NCI-H1092 treated with DMSO at 0.1 percent for 48 hours (cell line): ENCODE measurements at regions not wholly inside any gene's neighbourhood (a gene's known extent, or its start where the extent isn't known, plus 50 kb on each side); places are given as distances from the start of the nearest gene placed in this dataset.
A peak's percentile ranks its signal among the peaks of the same experiment; 100 is the strongest.

ENCODE experiments used
- DNase-seq: peaks from one replicate; lab custom pipeline; 2025; lab: John Stamatoyannopoulos, UW

GRCh38 chr6:138550346-138550767 is 51.1 kb upstream of the NHSL1 start:
- DNase-seq, result no peak

- no peak for DNase-seq
Observed at GRCh38 chr6:138554146-138554545, 54.9 kb upstream of the NHSL1 start.

- DNase-seq, result no peak
Observed at GRCh38 chr6:138555421-138555988, 56.2 kb upstream of the NHSL1 start.

GRCh38 chr6:138557147-138557546 is 57.9 kb upstream of the NHSL1 start:
- no peak for DNase-seq

GRCh38 chr6:138559143-138559542 is 59.8 kb upstream of the NHSL1 start:
- DNase-seq, result no peak

GRCh38 chr6:138560130-138560860 is 61.0 kb upstream of the NHSL1 start:
- DNase-seq, result no peak

GRCh38 chr6:138562691-138563090 is 63.4 kb upstream of the NHSL1 start:
- no peak for DNase-seq

GRCh38 chr6:138563231-138563630 is 63.9 kb upstream of the NHSL1 start:
- no peak for DNase-seq

- no peak for DNase-seq
Observed at GRCh38 chr6:138563650-138564049, 64.4 kb upstream of the NHSL1 start.

- DNase-seq, result no peak
Observed at GRCh38 chr6:138564170-138564721, 65.0 kb upstream of the NHSL1 start.

GRCh38 chr6:138567052-138567451 is 67.8 kb upstream of the NHSL1 start:
- DNase-seq, result no peak

- no peak for DNase-seq
Observed at GRCh38 chr6:138568997-138569396, 69.7 kb upstream of the NHSL1 start.

- no peak for DNase-seq
Observed at GRCh38 chr6:138569554-138569953, 70.3 kb upstream of the NHSL1 start.

GRCh38 chr6:138569970-138570724 is 70.9 kb upstream of the NHSL1 start:
- peak; percentile 33 for DNase-seq

- DNase-seq, result peak; percentile 18
Observed at GRCh38 chr6:138570725-138571029, 71.4 kb upstream of the NHSL1 start.

GRCh38 chr6:138571181-138571580 is 71.9 kb upstream of the NHSL1 start:
- DNase-seq, result peak; percentile 23

GRCh38 chr6:138571585-138572166 is 72.4 kb upstream of the NHSL1 start:
- peak; percentile 42 for DNase-seq

GRCh38 chr6:138572167-138572875 is 73.0 kb upstream of the NHSL1 start:
- DNase-seq, result peak; percentile 87

- DNase-seq, result no peak
Observed at GRCh38 chr6:138572885-138573284, 73.6 kb upstream of the NHSL1 start.

GRCh38 chr6:138575257-138575656 is 76.0 kb upstream of the NHSL1 start:
- no peak for DNase-seq

GRCh38 chr6:138576313-138576712 is 77.0 kb upstream of the NHSL1 start:
- DNase-seq, result peak; percentile 86
